IMR-90 (cell line): ENCODE measurements at regions not wholly inside any gene's neighbourhood (a gene's known extent, or its start where the extent isn't known, plus 50 kb on each side); places are given as distances from the start of the nearest gene placed in this dataset.

Source experiments
- ATAC-seq: fragments of 200-7000 bp; cut with Tn5 transposase; 2 replicates; pipeline ENCODE4 v1.9.1; 2020; ENCODE audit warnings: low read depth, mild to moderate bottlenecking, moderate library complexity
- BruUV-seq: library from RNA; stranded (reverse); fragments of 400-500 nt; replicated peaks from 2 replicates; lab custom pipeline; 2021; lab: Mats Ljungman, UMichigan
- CTCF ChIA-PET: fragments of 300-600 bp; formaldehyde crosslinking; extraction: SDS; loops from one replicate; lab custom pipeline; 2021; ENCODE audit warnings: antibody characterized with exemption; lab: Yijun Ruan, JAX
- POLR2A ChIA-PET: fragments of 300-600 bp; sonication (Branson Sonifier 250); formaldehyde crosslinking; loops from one replicate; lab custom pipeline; 2022; ENCODE audit warnings: antibody characterized with exemption; ENCODE audit not compliant: unreplicated experiment; lab: Charles Lee
- DNase-seq: peaks from one replicate; pipeline ENCODE4 v3.0.0; 2013
- H2AFZ ChIP-seq: replicated peaks from 2 replicates; pipeline ENCODE3; 2013; ENCODE audit warnings: low read length, mild to moderate bottlenecking; ENCODE audit not compliant: poor library complexity
- H2AK5ac ChIP-seq: 2 replicates; pipeline ENCODE4 v1.6.1; 2013; ENCODE audit warnings: low read depth, low read length, inconsistent platforms
- H2AK9ac ChIP-seq: replicated peaks from 2 replicates; pipeline ENCODE3; 2013; ENCODE audit warnings: mild to moderate bottlenecking, low read depth, low read length, moderate library complexity; ENCODE audit not compliant: poor library complexity
- H2BK120ac ChIP-seq: 2 replicates; pipeline ENCODE4 v1.6.1; 2013; ENCODE audit warnings: low read depth, low read length, inconsistent platforms
- H2BK15ac ChIP-seq: 3 replicates; pipeline ENCODE4 v1.6.1; 2013; ENCODE audit warnings: low read depth, low read length, inconsistent platforms
- H2BK20ac ChIP-seq: 2 replicates; pipeline ENCODE4 v1.6.1; 2013; ENCODE audit warnings: low read depth, mild to moderate bottlenecking, inconsistent platforms, low read length, moderate library complexity
- H2BK5ac ChIP-seq: 2 replicates; pipeline ENCODE4 v1.6.1; 2013; ENCODE audit warnings: mild to moderate bottlenecking, low read depth, low read length, inconsistent platforms; ENCODE audit not compliant: poor library complexity, severe bottlenecking
- H3K14ac ChIP-seq: replicated peaks from 2 replicates; pipeline ENCODE4 v1.6.1; 2013; ENCODE audit warnings: low read depth, low read length, inconsistent platforms
- H3K18ac ChIP-seq: 2 replicates; pipeline ENCODE4 v1.6.1; 2013; ENCODE audit warnings: low read depth, low read length, control low read depth
- H3K23ac ChIP-seq: 2 replicates; pipeline ENCODE4 v1.6.1; 2013; ENCODE audit warnings: low read depth, low read length, inconsistent platforms
- H3K27ac ChIP-seq: 2 replicates; pipeline ENCODE4 v1.5.1; 2013; ENCODE audit warnings: mild to moderate bottlenecking, control low read depth, low read length; ENCODE audit not compliant: insufficient read depth
- H3K27me3 ChIP-seq: 2 replicates; pipeline ENCODE4 v1.6.1; 2013; ENCODE audit warnings: low read length; ENCODE audit not compliant: control insufficient read depth, insufficient read depth
- H3K36me3 ChIP-seq: 2 replicates; pipeline ENCODE4 v1.6.1; 2013; ENCODE audit warnings: low read length, mixed read lengths; ENCODE audit not compliant: control insufficient read depth, insufficient read depth
- H3K4ac ChIP-seq: 2 replicates; pipeline ENCODE4 v1.6.1; 2013; ENCODE audit warnings: low read depth, low read length, inconsistent platforms
- H3K4me1 ChIP-seq: 2 replicates; pipeline ENCODE4 v1.6.1; 2013; ENCODE audit warnings: low read length, mixed read lengths; ENCODE audit not compliant: control insufficient read depth, insufficient read depth
- H3K4me2 ChIP-seq: 2 replicates; pipeline ENCODE4 v1.6.1; 2013; ENCODE audit warnings: low read depth, mild to moderate bottlenecking, control low read depth, low read length, moderate library complexity
- H3K4me3 ChIP-seq: 2 replicates; pipeline ENCODE4 v1.5.1; 2013; ENCODE audit warnings: low read depth, mild to moderate bottlenecking, control low read depth, low read length, moderate library complexity; ENCODE audit not compliant: insufficient read depth
- H3K56ac ChIP-seq: 2 replicates; pipeline ENCODE4 v1.6.1; 2013; ENCODE audit warnings: low read length, inconsistent platforms; ENCODE audit not compliant: insufficient read depth; ENCODE audit errors: extremely low read depth
- H3K79me1 ChIP-seq, 2 experiments: 2 replicates each; pipeline ENCODE4 v1.6.1; 2013; ENCODE audit warnings: low read length in 2 of 2, inconsistent platforms in 1 of 2, low read depth in 1 of 2
- H3K9ac ChIP-seq: 2 replicates; pipeline ENCODE4 v1.6.1; 2013; ENCODE audit warnings: low read depth, low read length, control low read depth
- H3K9me1 ChIP-seq: 2 replicates; pipeline ENCODE4 v1.6.1; 2013; ENCODE audit warnings: low read length, inconsistent platforms; ENCODE audit not compliant: insufficient read depth
- H3K9me3 ChIP-seq: 2 replicates; pipeline ENCODE4 v1.6.1; 2013; ENCODE audit warnings: low read length; ENCODE audit not compliant: control insufficient read depth, insufficient read depth
- H4K20me1 ChIP-seq: 2 replicates; pipeline ENCODE4 v1.6.1; 2013; ENCODE audit warnings: low read length, inconsistent platforms; ENCODE audit not compliant: insufficient read depth
- H4K5ac ChIP-seq: 2 replicates; pipeline ENCODE4 v1.6.1; 2013; ENCODE audit warnings: mild to moderate bottlenecking, low read depth, low read length, control low read depth
- H4K8ac ChIP-seq, 2 experiments: 2 replicates each; pipeline ENCODE4 v1.6.1; 2013; ENCODE audit warnings: low read depth in 2 of 2, low read length in 2 of 2, control low read depth in 1 of 2, inconsistent platforms in 1 of 2
- H4K91ac ChIP-seq: 2 replicates; pipeline ENCODE4 v1.6.1; 2013; ENCODE audit warnings: low read depth, low read length, inconsistent platforms; ENCODE audit not compliant: insufficient read depth
- SMC3 ChIP-seq: fragments of 150-350 bp; IDR thresholded peaks from 2 replicates; pipeline ENCODE4 v1.6.1; 2016; ENCODE audit warnings: low read depth, mild to moderate bottlenecking, antibody characterized with exemption, low read length, moderate library complexity
- WGBS, 2 experiments: methylation state at CpG; one replicate each; pipeline versions ENCODE4 v1.1.5 to v1.1.7; 2013; ENCODE audit warnings: missing lambda C conversion rate in 2 of 2; ENCODE audit not compliant: insufficient read length in 1 of 2; ENCODE audit errors: extremely low coverage in 2 of 2; 5-methylcytosine and 5-hydroxymethylcytosine counted together
- dilution Hi-C: fragments of 300-500 bp; cut with HindIII; formaldehyde crosslinking; loops from one replicate; pipeline ENCODE4 v1.14.3; 2018; ENCODE audit warnings: low sequenced_read_pairs; ENCODE audit not compliant: unreplicated experiment
- in situ Hi-C: fragments of 300-500 bp; cut with MboI; formaldehyde crosslinking; loops from 3 replicates; pipeline ENCODE4 v1.14.3; 2019; ENCODE audit warnings: low sequenced_read_pairs, inconsistent platforms, mixed read lengths
- intact Hi-C: fragments of 100-400 bp; cut with micrococcal nuclease; formaldehyde crosslinking; loops from 2 replicates; pipeline ENCODE4 v1.10.0; 2022
- TF ChIP-seq, protein P1 (sequence below): conservative IDR thresholded peaks from 2 replicates; pipeline ENCODE4 v1.5.1; 2012; ENCODE audit warnings: mild to moderate bottlenecking, low read depth, low read length, improper control_type of control experiment

DNA sequence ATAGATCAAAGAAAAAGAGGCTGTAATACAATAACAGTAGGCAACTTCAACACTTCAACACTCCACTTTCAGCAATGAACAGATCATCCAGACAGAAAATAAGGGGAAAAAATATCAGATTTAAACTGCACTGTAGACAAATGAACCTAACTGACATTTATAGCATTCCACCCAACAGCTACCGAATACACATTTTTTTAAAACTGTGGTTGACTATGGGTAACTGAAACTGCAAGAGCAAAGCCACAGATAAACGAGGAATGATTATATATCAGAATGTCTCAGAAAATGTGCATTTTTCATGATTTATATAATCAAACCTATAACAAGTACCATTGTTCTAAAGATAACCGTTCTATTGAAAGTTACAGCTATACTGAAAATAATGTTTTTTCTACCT, 514.9 kb upstream of the DPPA4 start:
- Histone ChIP-seq H4K5ac (no peak overlapping the region), H3K4me3 (no peak overlapping the region), H2BK20ac (no peak overlapping the region), H3K4ac (no peak overlapping the region), H3K23ac (no peak overlapping the region), H3K79me1 (no peaks in the 10 kb centered on the region), H4K20me1 (no peaks in the 10 kb centered on the region), H4K91ac (no peak overlapping the region), H3K14ac (no peak overlapping the region), H2AK9ac (no peak overlapping the region), H2AK5ac (no peak overlapping the region), H2BK5ac (no peak overlapping the region), H4K8ac (no peak overlapping the region), H3K4me1 (no peaks in the 10 kb centered on the region), H2BK15ac (no peak overlapping the region), H3K36me3 (no peaks in the 10 kb centered on the region), H3K27ac (no peak overlapping the region), H3K4me2 (no peak overlapping the region), H3K18ac (no peak overlapping the region), H3K56ac (no peak overlapping the region), H3K9me3 (peaks cover 9% of the 10 kb centered on the region), H3K9ac (no peak overlapping the region), H2BK120ac (no peak overlapping the region), H2AFZ (no peak overlapping the region), H3K27me3 (no peaks in the 10 kb centered on the region), H3K9me1 (no peaks in the 10 kb centered on the region)
- no CpG with 5 or more reads among the region's 3 CpGs for WGBS, 2 experiments
- intact Hi-C loops, result no loop called here
- CTCF ChIA-PET, result no interaction called here
- POLR2A ChIA-PET, result no interaction called here
- in situ Hi-C loops, result no loop called here
- dilution Hi-C loops, result no loop called here
- TF ChIP-seq, protein P1, sequence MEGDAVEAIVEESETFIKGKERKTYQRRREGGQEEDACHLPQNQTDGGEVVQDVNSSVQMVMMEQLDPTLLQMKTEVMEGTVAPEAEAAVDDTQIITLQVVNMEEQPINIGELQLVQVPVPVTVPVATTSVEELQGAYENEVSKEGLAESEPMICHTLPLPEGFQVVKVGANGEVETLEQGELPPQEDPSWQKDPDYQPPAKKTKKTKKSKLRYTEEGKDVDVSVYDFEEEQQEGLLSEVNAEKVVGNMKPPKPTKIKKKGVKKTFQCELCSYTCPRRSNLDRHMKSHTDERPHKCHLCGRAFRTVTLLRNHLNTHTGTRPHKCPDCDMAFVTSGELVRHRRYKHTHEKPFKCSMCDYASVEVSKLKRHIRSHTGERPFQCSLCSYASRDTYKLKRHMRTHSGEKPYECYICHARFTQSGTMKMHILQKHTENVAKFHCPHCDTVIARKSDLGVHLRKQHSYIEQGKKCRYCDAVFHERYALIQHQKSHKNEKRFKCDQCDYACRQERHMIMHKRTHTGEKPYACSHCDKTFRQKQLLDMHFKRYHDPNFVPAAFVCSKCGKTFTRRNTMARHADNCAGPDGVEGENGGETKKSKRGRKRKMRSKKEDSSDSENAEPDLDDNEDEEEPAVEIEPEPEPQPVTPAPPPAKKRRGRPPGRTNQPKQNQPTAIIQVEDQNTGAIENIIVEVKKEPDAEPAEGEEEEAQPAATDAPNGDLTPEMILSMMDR, result no peak
- TF ChIP-seq SMC3, result no peak
- no TSS peak for BruUV-seq
- ATAC-seq, result no peak
- DNase-seq, result no peak
